ENCODE measurements at regions not wholly inside any gene's neighbourhood (a gene's known extent, or its start where the extent isn't known, plus 50 kb on each side); places are given as distances from the start of the nearest gene placed in this dataset.

DNA sequence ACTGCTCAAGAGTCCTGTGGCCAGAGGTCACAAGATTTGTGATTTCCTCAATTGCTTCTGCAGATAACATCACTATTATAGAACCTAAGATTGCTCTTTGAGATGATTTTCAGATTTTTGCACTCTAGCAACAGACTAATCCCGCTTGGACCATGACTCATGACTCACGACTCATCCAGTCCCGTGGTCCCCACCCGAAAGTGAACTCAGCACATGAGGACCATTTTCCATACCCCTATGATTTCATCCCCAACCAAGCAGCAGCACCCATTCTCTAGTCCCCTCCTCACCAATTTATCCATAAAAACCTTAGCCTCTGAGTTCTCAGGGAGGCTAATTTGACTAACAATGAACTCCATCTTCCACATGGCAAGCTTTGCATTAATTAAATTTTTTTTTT lies 106.3 kb upstream of the ALCAM start:
- TF ChIP-seq, protein P1, sequence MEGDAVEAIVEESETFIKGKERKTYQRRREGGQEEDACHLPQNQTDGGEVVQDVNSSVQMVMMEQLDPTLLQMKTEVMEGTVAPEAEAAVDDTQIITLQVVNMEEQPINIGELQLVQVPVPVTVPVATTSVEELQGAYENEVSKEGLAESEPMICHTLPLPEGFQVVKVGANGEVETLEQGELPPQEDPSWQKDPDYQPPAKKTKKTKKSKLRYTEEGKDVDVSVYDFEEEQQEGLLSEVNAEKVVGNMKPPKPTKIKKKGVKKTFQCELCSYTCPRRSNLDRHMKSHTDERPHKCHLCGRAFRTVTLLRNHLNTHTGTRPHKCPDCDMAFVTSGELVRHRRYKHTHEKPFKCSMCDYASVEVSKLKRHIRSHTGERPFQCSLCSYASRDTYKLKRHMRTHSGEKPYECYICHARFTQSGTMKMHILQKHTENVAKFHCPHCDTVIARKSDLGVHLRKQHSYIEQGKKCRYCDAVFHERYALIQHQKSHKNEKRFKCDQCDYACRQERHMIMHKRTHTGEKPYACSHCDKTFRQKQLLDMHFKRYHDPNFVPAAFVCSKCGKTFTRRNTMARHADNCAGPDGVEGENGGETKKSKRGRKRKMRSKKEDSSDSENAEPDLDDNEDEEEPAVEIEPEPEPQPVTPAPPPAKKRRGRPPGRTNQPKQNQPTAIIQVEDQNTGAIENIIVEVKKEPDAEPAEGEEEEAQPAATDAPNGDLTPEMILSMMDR (IDR thresholded peaks at IDR 0.05; ENCODE audit: borderline replicate concordance, extremely low read depth, low read length, poor library complexity, severe bottlenecking), result no peak
- TF ChIP-seq EZH2 (IDR thresholded peaks at IDR 0.05; ENCODE audit: borderline replicate concordance, low read depth, low read length, severe bottlenecking), result no peak
